OCI-LY1 (cell line): ENCODE measurements at regions not wholly inside any gene's neighbourhood (a gene's known extent, or its start where the extent isn't known, plus 50 kb on each side); places are given as distances from the start of the nearest gene placed in this dataset.

ENCODE experiments used
- H2AFZ ChIP-seq: fragments of 200-600 bp; sonication (generic), shearing (Covaris generic); 2 replicates; pipeline ENCODE4 v1.6.0; 2014; ENCODE audit warnings: antibody characterized with exemption, mild to moderate bottlenecking, low read length
- H3F3A ChIP-seq: fragments of 200-600 bp; sonication (generic), shearing (Covaris generic); 2 replicates; pipeline ENCODE4 v1.6.0; 2014; ENCODE audit warnings: mild to moderate bottlenecking, antibody characterized with exemption, low read length, moderate library complexity; ENCODE audit not compliant: insufficient read depth
- H3K27ac ChIP-seq: fragments of 200-600 bp; sonication (generic); 2 replicates; pipeline ENCODE4 v1.5.1; 2014; ENCODE audit warnings: low read length, mixed run types, mild to moderate bottlenecking, low read depth; ENCODE audit not compliant: poor library complexity, severe bottlenecking
- H3K27me3 ChIP-seq: fragments of 200-600 bp; sonication (generic); 2 replicates; pipeline ENCODE4 v1.6.0; 2014; ENCODE audit warnings: antibody characterized with exemption, mild to moderate bottlenecking, low read length, moderate library complexity; ENCODE audit not compliant: insufficient read depth
- H3K36me3 ChIP-seq: fragments of 200-600 bp; sonication (generic); 2 replicates; pipeline ENCODE4 v1.6.1; 2014; ENCODE audit warnings: mild to moderate bottlenecking, antibody characterized with exemption, low read length, moderate library complexity, mixed read lengths; ENCODE audit not compliant: insufficient read depth
- H3K4me1 ChIP-seq: fragments of 200-600 bp; sonication (generic); 2 replicates; pipeline ENCODE4 v1.5.1; 2014; ENCODE audit warnings: mild to moderate bottlenecking, low read length, moderate library complexity; ENCODE audit not compliant: insufficient read depth, severe bottlenecking
- H3K4me2 ChIP-seq: fragments of 200-600 bp; sonication (generic), shearing (Covaris generic); 2 replicates; pipeline ENCODE4 v1.6.1; 2014; ENCODE audit warnings: low read length
- H3K4me3 ChIP-seq: fragments of 200-600 bp; sonication (generic); 2 replicates; pipeline ENCODE4 v1.5.1; 2014; ENCODE audit warnings: low read length, low read depth, mild to moderate bottlenecking, mixed read lengths; ENCODE audit not compliant: poor library complexity, severe bottlenecking
- H3K79me2 ChIP-seq: fragments of 200-600 bp; shearing (Covaris generic); 2 replicates; pipeline ENCODE4 v1.6.1; 2016; ENCODE audit warnings: mixed run types, low read length, mixed read lengths; ENCODE audit not compliant: insufficient read depth
- H3K9ac ChIP-seq: fragments of 200-600 bp; sonication (generic), shearing (Covaris generic); 2 replicates; pipeline ENCODE4 v1.6.1; 2014; ENCODE audit warnings: mild to moderate bottlenecking, low read length, mixed read lengths
- H3K9me2 ChIP-seq: fragments of 200-600 bp; sonication (generic), shearing (Covaris generic); 2 replicates; pipeline ENCODE4 v1.6.1; 2014; ENCODE audit warnings: low read depth, mild to moderate bottlenecking, low read length, mixed read lengths
- H3K9me3 ChIP-seq: fragments of 200-600 bp; shearing (Covaris generic); 2 replicates; pipeline ENCODE4 v1.6.1; 2014; ENCODE audit warnings: low read length, mixed read lengths
- H4K20me1 ChIP-seq: fragments of 200-600 bp; sonication (generic), shearing (Covaris generic); 2 replicates; pipeline ENCODE4 v1.6.0; 2016; ENCODE audit warnings: mild to moderate bottlenecking, low read length; ENCODE audit not compliant: insufficient read depth
- EZH2 ChIP-seq: fragments of 200-600 bp; sonication (generic), shearing (Covaris generic); IDR thresholded peaks from 2 replicates; pipeline ENCODE4 v1.8.0; 2017; ENCODE audit warnings: borderline replicate concordance, mixed run types, mild to moderate bottlenecking, antibody characterized with exemption, low read length, moderate library complexity, mixed read lengths
- TF ChIP-seq, protein P1 (sequence below): fragments of 200-600 bp; sonication (generic), shearing (Covaris generic); IDR thresholded peaks from 2 replicates; pipeline ENCODE4 v1.5.1; 2017; ENCODE audit warnings: mild to moderate bottlenecking, antibody characterized with exemption, low read length, moderate library complexity, mixed read lengths

DNA sequence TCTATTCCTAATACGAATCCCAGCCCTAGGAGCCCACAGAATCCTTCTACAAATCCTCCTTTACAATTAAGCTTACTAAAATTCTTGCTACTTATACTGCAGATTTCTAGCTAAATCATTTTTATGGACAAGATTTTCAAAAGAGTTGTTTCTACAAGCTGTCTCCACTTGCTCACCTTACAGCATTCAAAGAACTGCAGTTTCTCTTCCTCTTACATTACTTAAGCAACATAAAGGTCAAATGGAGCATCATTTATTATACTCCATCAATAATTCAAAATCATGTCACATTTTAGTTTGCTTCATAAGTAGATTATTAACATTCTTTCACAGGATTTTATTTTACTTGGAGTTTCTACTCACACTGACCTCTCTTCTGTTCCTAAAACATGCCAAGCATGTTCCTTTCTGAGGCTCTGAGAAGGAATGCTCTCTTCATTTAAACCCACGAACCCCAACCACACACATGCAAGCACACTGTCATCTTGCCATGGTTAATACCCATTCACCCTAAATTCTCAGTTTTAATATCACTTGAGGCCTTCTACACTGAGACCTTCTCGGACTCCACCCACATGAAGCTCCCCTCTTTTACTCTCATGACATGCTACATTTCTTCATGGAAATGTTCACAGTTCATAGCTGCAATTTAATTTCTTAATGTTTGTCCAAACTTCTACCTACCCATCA, 388.2 kb downstream of the TBC1D32 start:
- H3K4me2 ChIP-seq = no peak overlapping the region
- H2AFZ ChIP-seq = no peak overlapping the region
- TF ChIP-seq, protein P1, sequence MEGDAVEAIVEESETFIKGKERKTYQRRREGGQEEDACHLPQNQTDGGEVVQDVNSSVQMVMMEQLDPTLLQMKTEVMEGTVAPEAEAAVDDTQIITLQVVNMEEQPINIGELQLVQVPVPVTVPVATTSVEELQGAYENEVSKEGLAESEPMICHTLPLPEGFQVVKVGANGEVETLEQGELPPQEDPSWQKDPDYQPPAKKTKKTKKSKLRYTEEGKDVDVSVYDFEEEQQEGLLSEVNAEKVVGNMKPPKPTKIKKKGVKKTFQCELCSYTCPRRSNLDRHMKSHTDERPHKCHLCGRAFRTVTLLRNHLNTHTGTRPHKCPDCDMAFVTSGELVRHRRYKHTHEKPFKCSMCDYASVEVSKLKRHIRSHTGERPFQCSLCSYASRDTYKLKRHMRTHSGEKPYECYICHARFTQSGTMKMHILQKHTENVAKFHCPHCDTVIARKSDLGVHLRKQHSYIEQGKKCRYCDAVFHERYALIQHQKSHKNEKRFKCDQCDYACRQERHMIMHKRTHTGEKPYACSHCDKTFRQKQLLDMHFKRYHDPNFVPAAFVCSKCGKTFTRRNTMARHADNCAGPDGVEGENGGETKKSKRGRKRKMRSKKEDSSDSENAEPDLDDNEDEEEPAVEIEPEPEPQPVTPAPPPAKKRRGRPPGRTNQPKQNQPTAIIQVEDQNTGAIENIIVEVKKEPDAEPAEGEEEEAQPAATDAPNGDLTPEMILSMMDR = no peak
- no peaks in the 10 kb centered on the region for H3F3A ChIP-seq
- no peaks in the 10 kb centered on the region for H3K27me3 ChIP-seq
- no peaks in the 10 kb centered on the region for H3K79me2 ChIP-seq
- H3K9ac ChIP-seq = no peak overlapping the region
- H3K36me3 ChIP-seq = no peaks in the 10 kb centered on the region
- H3K4me1 ChIP-seq = no peaks in the 10 kb centered on the region
- no peaks in the 10 kb centered on the region for H3K9me2 ChIP-seq
- no peak overlapping the region for H3K27ac ChIP-seq
- no peaks in the 10 kb centered on the region for H4K20me1 ChIP-seq
- no peak overlapping the region for H3K4me3 ChIP-seq
- H3K9me3 ChIP-seq = no peaks in the 10 kb centered on the region

DNA sequence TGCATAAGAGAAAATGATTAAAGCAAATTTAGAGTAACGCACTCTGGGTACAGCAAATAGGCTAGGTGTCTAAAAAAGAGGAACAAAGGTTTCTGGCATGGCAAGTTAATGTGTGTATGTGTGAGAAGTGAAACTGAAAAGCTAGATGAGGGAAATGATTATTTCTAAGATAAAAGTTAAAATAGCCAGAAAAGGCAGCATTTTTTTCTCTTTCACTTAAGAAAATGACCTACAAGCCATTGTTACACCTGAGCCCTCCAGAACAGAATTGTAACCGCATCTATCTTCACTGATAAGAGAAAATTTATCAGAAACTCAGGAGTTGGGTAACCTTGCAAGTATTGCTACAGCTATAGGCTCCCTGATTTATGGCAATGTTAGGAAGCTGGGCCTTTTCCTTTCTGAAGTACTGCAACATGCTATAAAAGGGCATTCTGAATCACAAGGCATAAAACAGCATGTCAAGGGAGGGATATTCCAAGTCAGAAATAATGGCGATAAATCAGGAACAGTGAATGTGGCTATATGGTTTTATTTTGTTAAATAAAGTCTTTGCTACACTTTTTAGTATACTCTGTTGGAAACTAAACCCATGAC, 395.3 kb downstream of the TBC1D32 start:
- Histone ChIP-seq H4K20me1 (no peaks in the 10 kb centered on the region), H3K4me2 (no peak overlapping the region), H2AFZ (no peak overlapping the region), H3K36me3 (no peaks in the 10 kb centered on the region), H3F3A (no peaks in the 10 kb centered on the region), H3K27me3 (no peaks in the 10 kb centered on the region), H3K4me3 (no peak overlapping the region), H3K9ac (no peak overlapping the region), H3K79me2 (no peaks in the 10 kb centered on the region), H3K9me3 (no peaks in the 10 kb centered on the region), H3K9me2 (no peaks in the 10 kb centered on the region), H3K27ac (no peak overlapping the region), H3K4me1 (no peaks in the 10 kb centered on the region)
- TF ChIP-seq, protein P1 = no peak
- no peak for TF ChIP-seq EZH2

DNA sequence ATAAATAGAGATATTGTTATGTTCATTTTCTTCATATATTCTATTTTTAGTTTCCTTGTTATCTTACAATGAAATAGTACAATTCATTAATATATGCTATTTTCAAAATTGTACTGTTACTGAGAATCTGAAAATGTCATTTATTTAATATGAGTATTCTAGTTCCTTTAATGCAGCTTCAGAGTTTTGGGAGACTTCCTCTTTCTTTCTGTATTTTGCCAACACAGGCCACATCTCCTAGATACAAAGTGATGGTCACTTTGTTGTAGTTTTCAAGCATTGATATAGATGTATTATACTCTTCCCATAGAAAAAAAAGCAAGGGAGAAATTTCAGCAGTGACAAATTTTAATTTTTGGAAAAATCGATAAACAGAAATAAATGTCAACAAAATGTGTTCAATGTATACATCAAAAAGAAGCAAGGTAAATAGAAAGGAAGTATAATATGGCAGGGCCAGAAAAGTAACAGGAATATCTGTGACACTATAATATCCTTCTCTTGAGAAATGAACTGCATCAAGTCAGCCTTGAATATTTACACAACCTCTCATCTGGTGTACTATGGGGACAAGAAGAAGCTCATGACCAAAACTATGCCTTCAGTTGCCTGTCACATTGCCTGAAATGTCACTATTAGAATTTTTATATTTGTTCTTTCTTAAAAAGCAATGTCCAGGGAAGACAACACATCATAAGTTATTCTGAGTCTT, 396.0 kb downstream of the TBC1D32 start:
- no peak overlapping the region for H3K4me2 ChIP-seq
- H3K27ac ChIP-seq = no peak overlapping the region

More for the DNA sequence above, 396.0 kb downstream of the TBC1D32 start:
- Histone ChIP-seq H3K36me3 (no peaks in the 10 kb centered on the region), H3K27me3 (no peaks in the 10 kb centered on the region), H3K9me2 (no peaks in the 10 kb centered on the region), H2AFZ (no peak overlapping the region), H4K20me1 (no peaks in the 10 kb centered on the region), H3F3A (no peaks in the 10 kb centered on the region), H3K79me2 (no peaks in the 10 kb centered on the region), H3K9me3 (no peaks in the 10 kb centered on the region), H3K9ac (no peak overlapping the region), H3K4me3 (no peak overlapping the region), H3K4me1 (no peaks in the 10 kb centered on the region)
- TF ChIP-seq, protein P1 = no peak
- TF ChIP-seq EZH2 = no peak
